NT2/D1 (cell line): ENCODE measurements at regions not wholly inside any gene's neighbourhood (a gene's known extent, or its start where the extent isn't known, plus 50 kb on each side); places are given as distances from the start of the nearest gene placed in this dataset.

Source experiments
- YY1 ChIP-seq: IDR thresholded peaks from 2 replicates; pipeline ENCODE4 v1.6.1; 2011; ENCODE audit not compliant: insufficient read length, insufficient read depth
- ZNF274 ChIP-seq: IDR thresholded peaks from 2 replicates; pipeline ENCODE4 v1.6.1; 2011; ENCODE audit warnings: mild to moderate bottlenecking, low read depth, low read length

GRCh38 chr3:1775321-1775720 lies 323.3 kb upstream of the CNTN4 start:
- TF ChIP-seq YY1 (no peak), ZNF274 (no peak)
